Lower leg skin (tissue), 4 donors: ENCODE measurements at regions not wholly inside any gene's neighbourhood (a gene's known extent, or its start where the extent isn't known, plus 50 kb on each side); places are given as distances from the start of the nearest gene placed in this dataset.

ENCODE experiments used
- DNase-seq, 2 donors: peaks; one replicate each; pipeline ENCODE4 v3.0.0-alpha.2; 2019; ENCODE audit warnings: low spot score in 2 of 2
- H3K4me3 ChIP-seq: fragments of 200-600 bp; sonication (generic); 2 replicates; pipeline ENCODE4 v1.5.1; 2017; ENCODE audit warnings: mild to moderate bottlenecking, low read depth; ENCODE audit not compliant: poor library complexity, severe bottlenecking
- POLR2A ChIP-seq, 2 donors: fragments of 450-650 bp; IDR thresholded peaks; one replicate each; pipeline ENCODE4 v1.6.1; 2016 to 2017; ENCODE audit warnings: antibody characterized with exemption in 2 of 2, mild to moderate bottlenecking in 1 of 2, moderate library complexity in 1 of 2
- WGBS, 2 donors: methylation state at CpG; one replicate each; pipeline ENCODE4 v1.1.5; 2018; 5-methylcytosine and 5-hydroxymethylcytosine counted together
- intact Hi-C: fragments of 100-400 bp; cut with DNase I; formaldehyde crosslinking; loops from one replicate; pipeline ENCODE4 v1.15.0; 2023; ENCODE audit warnings: low total_unique reads
- TF ChIP-seq, protein P1 (sequence below), 3 donors: fragments of 450-650 bp; IDR thresholded peaks; one replicate each; pipeline ENCODE4 v1.5.1; 2016; ENCODE audit warnings: antibody characterized with exemption in 3 of 3, mild to moderate bottlenecking in 3 of 3, moderate library complexity in 2 of 3

DNA sequence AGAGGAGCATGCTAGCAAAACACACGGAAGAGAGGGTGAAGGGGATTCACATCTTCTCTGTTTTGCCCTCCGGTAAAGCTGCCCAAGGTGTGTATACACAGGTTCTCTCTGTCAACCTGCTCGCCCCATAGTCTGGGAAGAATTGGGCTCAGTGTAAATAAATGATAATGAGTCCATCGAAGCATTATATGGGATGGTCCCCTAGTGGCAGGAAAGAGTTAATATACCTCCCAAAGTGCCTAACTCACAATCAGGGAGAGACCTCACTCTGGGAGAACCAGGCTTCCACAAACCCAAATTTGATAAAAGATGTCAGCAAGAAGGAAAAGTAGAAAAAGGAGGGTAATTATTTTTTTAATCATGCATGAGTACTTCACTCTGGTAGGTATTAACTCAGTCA, 262.2 kb upstream of the ZNF521 start:
- no peak overlapping the region for H3K4me3 ChIP-seq
- DNase-seq: no peak
- intact Hi-C loops: no loop called here
- TF ChIP-seq, protein P1, sequence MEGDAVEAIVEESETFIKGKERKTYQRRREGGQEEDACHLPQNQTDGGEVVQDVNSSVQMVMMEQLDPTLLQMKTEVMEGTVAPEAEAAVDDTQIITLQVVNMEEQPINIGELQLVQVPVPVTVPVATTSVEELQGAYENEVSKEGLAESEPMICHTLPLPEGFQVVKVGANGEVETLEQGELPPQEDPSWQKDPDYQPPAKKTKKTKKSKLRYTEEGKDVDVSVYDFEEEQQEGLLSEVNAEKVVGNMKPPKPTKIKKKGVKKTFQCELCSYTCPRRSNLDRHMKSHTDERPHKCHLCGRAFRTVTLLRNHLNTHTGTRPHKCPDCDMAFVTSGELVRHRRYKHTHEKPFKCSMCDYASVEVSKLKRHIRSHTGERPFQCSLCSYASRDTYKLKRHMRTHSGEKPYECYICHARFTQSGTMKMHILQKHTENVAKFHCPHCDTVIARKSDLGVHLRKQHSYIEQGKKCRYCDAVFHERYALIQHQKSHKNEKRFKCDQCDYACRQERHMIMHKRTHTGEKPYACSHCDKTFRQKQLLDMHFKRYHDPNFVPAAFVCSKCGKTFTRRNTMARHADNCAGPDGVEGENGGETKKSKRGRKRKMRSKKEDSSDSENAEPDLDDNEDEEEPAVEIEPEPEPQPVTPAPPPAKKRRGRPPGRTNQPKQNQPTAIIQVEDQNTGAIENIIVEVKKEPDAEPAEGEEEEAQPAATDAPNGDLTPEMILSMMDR (IDR thresholded peaks at IDR 0.05): no peak
- no peak for TF ChIP-seq POLR2A (IDR thresholded peaks at IDR 0.05)
- 91 to 95% methylated on average over 4 of the region's 4 CpGs for WGBS, 2 donors

DNA sequence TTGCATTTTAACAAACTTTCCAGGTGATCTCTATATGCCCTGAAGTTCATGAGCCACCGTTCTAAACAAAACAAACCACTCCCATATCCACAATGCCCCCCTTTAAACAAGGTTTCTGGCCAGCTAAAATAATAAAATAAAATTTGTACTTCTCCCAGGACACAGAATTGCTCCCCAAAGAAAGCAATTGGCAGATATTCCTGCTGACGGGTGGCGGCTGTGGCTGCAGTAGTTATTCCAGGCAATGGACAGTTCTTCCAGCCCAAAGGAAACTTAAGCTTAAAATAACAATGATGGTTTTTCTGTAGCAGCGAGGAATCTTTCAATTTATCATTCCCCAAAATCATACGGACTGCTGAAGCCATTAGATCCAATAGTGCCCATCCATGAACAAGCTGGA, 260.5 kb upstream of the ZNF521 start:
- DNase-seq: no peak
- intact Hi-C loops: no loop called here
- TF ChIP-seq, protein P1 (IDR thresholded peaks at IDR 0.05): no peak
- TF ChIP-seq POLR2A (IDR thresholded peaks at IDR 0.05): no peak
- no peak overlapping the region for H3K4me3 ChIP-seq
- WGBS, 2 donors: 80 to 82% methylated on average over 5 of the region's 5 CpGs

DNA sequence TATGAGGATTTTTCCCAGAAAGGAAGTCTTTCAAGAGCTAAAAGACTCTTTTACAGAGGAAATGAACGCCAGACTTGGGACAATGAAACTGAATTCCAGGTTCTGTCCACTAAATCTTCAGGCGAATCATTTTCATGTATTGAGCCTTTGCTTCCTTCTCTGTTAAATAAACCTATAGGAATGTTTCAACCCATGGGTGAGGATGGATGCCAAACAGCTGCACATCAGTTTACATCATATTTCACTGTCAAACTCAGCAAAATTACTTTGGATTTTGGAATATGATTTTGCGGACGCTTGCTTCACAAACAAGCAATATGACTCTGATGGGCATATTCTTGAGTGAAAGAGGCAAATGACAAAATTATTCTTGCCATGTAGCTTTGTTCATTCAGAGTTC, 256.1 kb upstream of the ZNF521 start:
- WGBS, 2 donors: 76 to 78% methylated on average over 4 of the region's 4 CpGs
- H3K4me3 ChIP-seq: no peak overlapping the region
- TF ChIP-seq, protein P1 (IDR thresholded peaks at IDR 0.05): no peak
- no peak for TF ChIP-seq POLR2A (IDR thresholded peaks at IDR 0.05)
- DNase-seq: no peak
- intact Hi-C loops: no loop called here

DNA sequence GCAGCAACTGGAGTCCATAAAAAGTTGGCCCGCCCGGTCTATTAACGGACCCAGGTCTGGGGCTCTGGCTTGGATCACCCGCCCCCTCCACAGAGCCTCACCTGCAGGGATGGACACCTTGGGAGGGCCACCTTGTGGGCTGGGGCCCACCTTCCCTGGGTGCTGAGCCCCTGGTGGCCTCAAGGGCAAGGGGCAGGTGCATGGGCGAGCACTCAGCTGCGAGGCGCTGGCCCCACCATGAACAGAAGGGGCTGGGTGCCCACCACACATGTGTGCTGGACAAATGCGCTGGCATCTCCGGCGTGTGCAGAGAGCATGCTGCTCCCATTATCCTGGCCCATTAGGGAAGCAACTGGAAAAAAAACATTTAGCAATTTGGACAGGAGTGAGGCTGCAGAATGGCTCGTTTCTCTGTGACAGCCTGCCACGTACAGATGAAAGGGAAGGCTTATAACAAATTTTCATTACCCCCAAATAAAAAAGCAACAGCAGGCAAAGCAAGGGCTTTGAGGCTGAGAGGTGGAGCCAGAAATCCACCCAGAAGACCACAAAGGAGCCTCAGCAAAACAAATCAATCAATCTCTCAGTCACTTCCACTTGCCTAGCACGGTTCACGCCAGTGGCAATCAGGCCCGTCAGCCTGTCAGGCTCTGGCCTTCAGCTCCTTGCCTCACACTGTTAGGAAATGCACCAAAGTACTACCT, 253.1 kb upstream of the ZNF521 start:
- no peak for TF ChIP-seq POLR2A (IDR thresholded peaks at IDR 0.05)
- intact Hi-C loops: no loop called here
- no peak overlapping the region for H3K4me3 ChIP-seq
- DNase-seq: no peak
- 75% methylated on average over 15 of the region's 15 CpGs for WGBS, 2 donors

DNA sequence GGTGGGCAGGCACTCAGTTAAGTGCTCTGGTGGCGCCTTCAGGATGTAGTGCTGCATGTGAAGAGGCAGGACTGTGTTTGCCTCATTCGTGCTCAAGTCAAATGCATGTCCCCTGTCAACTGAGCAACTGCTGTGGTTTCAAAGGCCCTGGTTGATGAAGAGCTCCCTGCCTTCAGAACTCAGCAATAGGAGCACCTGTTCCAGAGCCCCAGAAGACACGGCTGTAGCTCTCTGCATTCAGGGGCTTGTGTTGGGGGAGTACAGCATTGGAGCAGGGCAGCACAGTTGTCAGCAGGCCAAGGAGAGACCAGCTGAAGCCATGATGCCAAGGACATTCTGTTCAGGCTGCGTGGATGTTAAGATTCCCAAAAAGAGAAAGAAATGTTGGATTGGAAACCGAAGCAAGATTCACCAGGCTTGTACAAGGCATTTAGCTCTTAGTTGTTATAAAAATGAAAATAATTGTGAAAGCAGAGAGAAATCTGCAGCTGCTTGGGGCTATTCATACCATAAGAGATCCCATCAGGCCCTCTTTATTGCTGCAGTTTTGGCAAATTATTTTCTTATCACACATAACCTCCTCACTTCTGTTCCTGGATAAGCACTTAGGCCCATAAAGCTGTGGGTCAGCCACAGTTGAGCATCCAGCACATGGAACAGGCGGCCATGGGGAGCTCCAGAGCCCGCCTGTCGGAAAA, 252.4 kb upstream of the ZNF521 start:
- WGBS, 2 donors: 90 to 91% methylated on average over 8 of the region's 8 CpGs
- no peak for DNase-seq
- intact Hi-C loops: no loop called here
- H3K4me3 ChIP-seq: no peak overlapping the region
- TF ChIP-seq POLR2A (IDR thresholded peaks at IDR 0.05): no peak
- TF ChIP-seq, protein P1 (IDR thresholded peaks at IDR 0.05): no peak

DNA sequence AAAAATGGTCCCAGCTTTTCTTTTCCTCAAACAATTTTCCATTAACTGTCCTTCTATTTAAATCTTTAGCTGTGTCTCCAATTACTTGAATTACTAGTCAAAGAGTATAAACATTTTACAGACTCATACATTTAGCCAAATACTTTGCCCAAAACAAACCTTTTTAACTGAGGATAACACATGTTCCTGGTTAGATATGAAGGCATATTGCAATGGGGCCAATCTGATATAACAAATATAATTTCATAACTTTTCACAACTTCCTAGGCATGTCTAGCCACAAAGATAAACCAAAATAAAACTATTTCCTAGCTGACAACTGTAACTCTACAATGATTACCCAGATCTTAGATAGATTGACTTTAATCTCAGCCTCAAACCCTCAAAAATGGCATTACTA, 247.5 kb upstream of the ZNF521 start:
- no peak overlapping the region for H3K4me3 ChIP-seq
- intact Hi-C loops: no loop called here
- no peak for DNase-seq
- TF ChIP-seq, protein P1 (IDR thresholded peaks at IDR 0.05): no peak
- TF ChIP-seq POLR2A (IDR thresholded peaks at IDR 0.05): no peak
